NCI-H460 (cell line): ENCODE measurements at regions not wholly inside any gene's neighbourhood (a gene's known extent, or its start where the extent isn't known, plus 50 kb on each side); places are given as distances from the start of the nearest gene placed in this dataset.

Experiments used
- DNase-seq: peaks from one replicate; pipeline ENCODE4 v3.0.0-alpha.2; 2016; ENCODE audit warnings: low read depth; ENCODE audit errors: extremely low read depth

DNA sequence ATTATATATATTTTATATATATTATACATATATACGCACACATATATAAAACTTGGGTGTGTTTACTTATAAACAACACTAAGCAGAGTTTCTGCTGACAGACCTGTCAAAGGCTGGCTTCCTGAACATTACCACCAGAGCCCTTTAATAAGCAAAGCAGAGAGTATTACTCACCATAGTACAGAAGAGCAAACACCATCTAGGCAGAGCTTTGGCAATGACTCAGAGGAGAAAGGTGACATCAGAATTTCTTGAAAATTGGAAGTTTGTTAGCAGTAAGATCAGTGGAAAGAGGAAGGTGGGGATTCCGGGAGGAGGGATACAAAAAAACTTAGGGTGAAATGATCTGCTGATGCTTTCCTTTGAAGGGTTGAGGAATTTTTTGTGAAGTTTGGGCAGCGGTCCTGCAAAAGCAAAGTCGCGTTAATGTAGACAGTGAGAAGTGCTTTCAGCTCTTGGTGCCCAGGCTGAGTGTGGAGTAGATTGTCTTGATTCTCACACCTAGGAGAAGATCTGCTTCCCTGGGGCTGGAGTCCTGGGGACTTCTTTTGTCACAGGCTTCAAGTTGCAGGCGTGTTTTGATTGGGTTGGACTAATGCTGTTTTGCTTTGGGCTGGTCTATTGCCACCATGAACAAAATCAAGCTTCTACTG lies 109.6 kb upstream of the BACH2 start:
- DNase-seq, result no peak

DNA sequence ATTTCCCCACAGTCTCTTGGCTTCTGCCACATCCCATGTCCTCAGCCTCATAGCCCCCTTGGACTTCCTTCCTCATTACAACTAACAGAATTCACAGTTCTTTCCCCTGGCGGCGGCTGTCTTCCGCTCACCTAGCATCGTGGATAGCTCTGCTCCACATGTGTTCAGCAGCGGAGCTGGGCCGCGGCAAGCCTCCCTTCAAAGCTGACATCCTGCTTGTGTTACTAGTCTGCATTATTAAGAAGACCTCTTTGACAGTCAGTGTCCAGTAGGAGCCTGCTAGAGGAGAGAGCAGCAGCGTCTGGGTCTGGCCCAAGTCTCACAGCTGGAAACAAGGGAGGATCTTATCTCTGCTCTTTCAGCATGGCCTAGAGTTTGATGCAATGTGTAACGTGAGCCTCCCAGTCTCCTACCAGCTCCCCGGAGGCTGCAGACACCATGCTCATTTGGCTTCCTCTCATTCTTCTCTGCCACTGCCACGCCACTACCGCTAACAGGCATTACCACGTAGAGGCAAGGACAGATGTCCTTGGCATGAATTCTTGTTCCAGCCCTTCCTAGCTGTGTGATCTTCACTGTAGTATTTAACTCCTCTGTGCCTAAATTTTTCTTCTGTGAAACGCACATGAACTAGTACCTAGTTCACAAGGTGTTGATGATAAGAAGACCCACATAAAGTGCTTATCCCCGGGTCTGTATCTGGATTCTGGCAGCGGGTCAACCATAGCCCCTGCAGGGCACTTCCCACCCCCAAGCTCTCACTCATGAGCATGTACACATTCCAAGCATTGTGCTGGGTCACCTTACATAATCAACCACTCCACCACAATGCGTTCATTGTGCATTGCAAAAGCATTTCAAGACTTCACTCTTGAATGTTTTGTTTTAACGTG lies 107.1 kb upstream of the BACH2 start:
- DNase-seq, result peak; percentile 6

DNA sequence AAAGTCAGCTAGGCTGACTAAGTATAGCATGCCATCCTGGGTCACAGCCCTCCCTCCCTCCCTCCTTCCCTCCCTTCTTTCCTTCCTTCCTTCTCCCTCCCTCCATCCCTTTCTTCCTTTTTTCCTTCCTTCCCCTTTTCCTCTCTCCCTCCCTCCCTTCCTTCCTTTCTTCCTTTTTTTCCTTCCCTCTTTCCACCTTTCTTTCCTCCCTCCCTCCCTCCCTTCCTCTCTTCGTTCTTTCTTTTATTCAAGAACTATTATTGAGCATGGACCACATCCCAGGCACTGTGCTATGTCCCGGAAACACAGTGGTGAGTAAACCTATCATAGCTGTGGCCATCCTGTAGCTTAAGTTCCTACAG lies 106.2 kb upstream of the BACH2 start:
- DNase-seq, result no peak

DNA sequence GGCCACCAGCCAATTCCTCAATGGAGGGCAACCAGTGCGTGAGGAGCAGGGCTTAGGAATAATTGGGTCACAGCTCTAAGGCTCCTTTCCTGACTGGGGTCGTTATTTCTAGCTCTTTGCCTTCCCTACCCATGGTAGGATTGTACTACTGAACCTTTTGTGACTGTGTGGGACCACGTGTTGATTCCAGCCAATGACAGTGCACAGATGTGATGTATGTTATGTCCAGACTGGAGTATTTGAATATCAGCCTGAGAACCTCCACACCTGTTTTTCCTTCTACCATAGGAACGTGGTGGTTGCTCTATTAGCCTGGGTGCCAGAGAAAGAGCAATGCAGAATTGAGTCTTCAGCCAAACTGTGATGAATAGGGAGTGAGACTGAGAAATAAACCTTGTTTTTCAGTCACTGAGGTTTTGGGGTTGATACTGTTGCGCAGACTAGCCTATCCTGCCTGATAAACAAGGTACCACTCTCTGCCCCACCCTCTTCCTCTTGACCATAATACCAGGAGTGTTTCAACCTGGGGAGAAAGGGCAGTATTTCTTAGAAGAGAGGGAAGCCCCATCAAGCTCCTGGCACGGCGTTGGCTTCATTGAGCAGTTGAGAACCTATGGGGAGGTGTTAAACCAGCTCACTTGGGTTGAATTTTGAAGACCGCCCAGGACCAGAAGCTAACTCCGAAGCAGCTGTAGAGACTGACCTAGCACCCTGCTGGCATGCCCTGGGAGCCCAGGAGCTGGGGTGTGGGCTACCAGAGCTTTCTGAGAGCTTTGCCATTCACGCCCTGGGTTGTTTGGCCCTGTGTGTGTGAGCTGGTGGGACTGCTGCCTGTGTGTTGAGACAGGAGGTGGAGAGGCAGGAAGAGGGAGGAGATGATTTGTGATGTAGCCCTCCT lies 105.5 kb upstream of the BACH2 start:
- DNase-seq, result no peak

DNA sequence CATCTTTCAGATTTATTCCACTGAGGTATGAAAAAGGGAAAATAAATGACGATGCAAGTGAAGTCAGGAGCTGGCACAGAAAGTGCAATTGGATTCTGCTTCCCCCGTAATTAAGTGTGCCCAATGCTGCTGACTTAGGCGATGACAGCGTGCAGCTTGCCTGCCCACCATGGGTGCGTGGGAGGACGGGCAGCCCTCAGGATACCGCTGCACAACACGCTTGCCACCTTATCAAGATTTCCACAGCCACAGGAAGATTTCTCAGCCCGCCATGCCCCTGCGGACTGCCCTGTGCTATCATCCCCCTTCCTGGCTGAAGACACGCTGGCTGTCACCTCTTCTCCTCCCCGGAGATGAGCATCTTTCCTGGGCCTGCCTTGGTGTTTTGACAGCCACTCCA lies 103.3 kb upstream of the BACH2 start:
- no peak for DNase-seq

DNA sequence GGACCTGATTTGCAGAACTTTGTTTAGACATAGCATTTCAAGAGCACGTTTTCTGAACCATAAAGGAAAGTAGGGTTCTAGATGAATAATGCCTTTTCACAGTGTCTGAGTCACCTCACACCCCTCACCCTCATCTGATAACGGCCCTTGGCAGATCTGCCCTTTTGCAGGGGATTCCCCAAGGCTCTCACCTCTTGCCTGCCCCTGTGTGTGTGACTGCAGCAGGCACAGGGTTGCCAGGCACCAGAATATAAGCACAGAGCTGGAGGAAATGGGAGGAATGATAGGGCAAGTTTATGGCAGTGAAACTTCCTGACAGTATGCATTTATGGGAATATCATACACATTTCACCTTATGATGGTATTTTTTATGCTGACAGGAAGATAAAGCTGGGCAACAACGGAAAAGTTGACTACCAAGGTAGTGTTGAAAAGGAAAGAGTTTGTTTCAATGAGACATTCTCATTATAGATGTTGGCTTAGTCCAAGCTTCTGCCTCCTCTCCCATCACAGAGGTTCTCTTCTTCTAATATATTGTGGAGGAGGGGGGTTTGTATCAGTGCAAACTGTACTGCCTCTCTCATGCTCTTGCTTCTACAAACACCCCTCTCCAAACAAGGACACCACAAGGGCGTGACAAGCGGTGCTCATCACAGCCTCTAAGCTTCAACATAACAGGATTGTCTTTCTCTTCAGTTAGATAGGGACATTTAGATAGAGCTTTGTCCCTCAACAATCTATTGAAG lies 101.5 kb upstream of the BACH2 start:
- DNase-seq, result no peak

DNA sequence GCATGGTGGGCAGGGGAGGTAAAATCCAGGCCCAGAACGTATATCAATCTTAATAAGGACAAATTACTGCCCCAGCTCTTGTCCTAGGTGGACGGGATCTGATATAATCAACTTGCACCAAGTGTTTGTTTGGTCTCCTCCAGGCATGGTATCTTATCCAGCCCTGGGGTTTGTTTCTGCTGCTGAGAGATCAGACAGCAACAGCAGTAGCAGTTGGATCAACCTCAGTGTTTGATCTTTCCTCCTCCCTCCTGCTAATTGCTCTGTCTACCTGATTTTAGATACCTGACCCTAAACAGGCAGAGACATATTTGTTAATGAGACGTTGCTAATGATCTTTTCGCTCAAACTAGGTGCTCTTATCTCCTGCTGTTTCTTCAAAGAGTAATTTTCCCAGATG lies 100.4 kb upstream of the BACH2 start:
- no peak for DNase-seq

DNA sequence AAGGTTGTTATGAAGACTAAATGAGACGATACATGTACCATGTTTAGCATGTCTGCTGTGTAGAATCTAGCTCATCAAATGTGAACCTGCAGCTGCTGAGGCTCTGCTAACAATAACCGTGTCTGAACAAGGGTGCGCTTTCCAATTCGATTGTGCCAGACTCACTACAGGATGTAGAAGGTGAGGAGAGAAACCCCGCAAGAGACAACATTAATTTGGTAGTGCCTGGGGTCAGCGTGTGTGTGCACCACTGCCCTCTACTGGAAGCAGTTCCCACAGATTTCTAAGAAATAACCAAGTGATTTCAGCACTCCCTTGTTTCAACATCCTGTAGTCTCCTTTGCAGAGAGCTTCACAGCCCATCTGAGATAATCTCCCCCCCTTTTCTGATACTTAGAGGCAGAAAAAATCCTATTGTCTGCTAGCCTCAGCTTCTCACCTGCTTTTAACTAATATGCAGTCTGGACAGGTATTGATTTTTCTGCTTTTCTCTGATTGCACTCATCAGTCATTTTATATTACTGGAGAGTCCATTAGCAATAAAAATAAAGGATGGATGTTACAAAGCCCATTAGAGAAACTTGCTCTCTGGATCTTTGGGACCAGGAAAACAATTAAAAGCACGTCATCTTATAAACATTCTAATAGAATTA lies 96.7 kb upstream of the BACH2 start:
- peak; percentile 15 for DNase-seq

DNA sequence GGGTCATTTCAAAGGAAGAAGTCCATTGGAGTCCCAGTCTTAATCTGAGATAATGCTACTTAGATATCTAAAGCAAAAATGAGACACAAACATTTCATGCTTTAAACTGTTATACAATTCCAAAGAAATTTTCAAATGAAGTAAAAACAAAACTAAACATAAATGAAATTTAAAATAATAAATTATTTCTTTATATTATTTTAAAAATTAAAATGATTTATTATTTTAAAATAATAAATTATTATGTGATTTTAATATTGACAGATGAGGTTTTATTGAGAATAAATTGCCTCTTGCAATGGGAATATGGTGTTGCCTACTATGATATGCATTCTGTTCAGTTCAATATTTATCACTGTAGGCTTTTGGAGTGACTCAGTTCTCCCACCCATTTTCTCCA lies 93.7 kb upstream of the BACH2 start:
- no peak for DNase-seq

DNA sequence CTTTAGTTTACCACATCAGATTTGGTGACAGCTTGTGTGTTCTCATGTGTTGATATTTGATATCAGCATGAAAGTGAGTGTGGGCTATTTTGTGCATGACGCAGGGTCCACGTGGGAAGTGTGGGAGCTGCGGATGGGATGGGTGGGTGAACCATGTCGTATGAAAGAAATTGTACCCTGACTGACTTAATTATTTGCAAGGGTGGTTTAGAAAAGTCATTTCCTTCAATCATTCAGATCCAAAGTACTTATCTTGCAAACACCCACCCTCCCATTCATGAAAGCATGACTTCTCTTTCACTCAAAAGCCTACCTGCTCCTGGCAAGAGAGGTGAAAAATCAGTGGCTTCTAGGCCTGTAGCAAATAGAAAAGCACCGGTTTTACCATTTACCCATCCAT lies 91.8 kb upstream of the BACH2 start:
- no peak for DNase-seq

DNA sequence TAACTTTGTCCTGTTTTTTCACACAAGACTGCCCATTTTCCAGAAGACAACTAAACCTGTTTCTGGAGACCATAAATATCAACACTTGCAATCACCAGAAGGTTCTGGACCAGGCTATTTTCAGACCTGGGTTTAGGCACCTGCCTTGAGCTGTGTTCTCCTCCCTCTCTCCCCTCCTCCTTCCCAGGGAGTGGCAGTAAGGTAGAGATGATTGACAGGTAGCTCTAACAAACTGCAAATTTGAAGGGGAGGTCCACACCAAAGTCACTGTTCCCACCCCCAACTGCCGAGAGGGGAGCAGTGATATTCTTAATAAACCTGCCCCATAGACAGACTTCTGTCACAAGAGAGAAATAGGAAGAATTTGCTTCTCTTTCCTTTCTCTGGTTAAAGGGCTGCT lies 91.2 kb upstream of the BACH2 start:
- DNase-seq, result no peak

DNA sequence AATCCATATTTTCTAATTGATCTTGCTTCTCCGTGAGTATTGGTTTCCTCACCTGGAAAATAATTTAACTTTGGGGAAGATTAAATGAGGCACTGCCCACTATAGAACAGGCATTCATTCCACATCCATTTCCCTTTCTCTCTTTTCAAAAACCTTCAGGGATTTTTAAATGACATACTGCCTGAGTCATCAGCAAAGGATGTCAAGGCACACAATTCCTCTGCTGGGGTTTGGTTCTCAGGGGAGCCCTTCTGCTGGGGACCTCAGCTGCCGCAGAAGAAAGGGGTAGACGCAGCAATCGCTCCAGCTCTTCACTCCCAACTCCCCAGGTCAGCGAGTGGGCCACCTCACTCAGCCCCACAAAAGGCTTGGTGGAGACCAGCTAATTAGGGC lies 90.7 kb upstream of the BACH2 start:
- no peak for DNase-seq

DNA sequence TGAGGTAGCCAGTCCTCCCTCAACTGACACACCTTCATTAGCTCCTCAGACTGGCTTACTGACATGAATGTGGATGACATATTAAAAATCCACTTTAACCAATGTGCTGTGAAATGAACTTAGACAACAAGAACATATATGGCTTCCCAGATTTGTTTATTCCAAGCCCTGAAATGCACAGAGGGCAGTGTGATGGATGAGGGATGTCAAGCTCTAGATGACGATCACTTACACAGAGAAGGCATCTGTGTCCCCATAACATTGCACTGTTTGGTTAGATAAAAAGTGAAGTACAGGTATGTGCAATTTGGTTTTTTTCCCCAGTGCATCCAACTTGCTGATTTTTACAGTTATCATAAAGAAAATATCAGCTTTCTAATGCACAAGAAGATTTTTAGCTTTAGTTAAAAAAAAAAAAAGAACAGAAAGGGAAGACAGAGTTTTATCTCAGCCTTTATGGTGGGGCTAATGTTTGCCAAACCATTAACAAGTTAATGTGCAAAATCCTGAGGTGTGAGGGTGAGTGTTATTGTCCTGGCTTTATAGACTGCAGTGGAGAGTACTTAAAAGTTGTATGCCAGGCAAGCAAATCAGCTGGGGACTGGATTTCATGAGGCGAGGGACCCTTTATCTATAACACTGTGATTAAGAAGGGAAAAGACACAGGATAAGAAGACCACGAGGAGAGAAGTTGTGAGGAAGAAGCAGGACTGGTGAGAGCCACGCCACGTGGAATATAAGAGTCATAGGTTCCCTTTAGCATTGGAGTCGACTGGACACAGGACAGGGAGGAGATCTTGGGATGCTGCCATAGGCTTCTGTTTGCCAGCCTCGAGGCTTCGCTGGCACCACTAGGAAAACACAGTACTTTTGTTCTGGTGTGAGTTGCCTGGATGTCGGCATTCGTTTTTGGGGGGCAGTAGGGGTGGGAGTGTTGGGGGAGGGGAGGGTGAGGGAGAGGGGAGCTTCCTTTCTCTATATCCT lies 90.0 kb upstream of the BACH2 start:
- no peak for DNase-seq

DNA sequence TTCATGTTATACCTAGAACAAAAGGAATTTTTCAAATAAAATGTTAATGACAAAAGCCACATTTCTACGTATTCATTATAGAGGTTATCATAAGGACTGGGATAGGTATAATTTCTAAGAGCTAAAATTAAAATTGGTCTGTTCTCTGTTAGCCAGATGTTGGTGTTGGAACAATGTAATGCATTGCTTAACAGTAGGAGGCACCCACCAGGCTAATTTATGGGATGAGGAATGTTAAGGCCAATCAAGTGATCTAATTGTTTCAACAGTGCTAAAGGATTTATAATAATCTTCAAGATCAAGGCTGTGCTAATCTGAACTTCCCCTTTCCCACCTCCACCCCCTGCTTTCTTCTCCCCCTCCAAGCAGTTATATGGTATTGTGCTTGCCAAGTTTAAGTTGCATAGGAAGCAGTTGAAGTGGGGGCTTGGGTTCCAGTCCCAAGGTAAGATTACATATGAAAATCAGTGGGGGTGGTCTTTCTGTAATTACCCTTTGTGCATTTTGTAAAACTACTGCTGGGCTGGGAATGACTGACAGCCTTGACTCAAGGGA lies 89.2 kb upstream of the BACH2 start:
- no peak for DNase-seq

DNA sequence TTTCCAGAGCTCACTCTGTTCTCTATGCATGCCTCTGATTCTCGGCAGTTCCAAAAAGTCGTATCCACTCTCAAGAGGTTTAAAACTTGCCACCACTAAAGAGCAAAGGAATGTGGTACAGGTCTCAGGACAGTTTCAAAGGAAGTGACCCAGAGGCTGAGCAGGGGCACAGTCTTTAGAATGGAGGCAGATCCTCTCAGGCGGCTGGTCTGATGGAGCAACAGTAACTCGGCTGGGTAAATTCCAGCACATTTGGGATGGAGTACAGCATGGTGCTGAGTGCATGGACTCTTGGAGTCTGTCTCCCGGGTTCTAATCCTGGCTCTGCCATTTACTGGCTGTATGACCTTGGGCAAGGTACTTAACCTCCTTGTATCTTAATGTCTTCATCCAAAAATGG lies 88.1 kb upstream of the BACH2 start:
- no peak for DNase-seq

DNA sequence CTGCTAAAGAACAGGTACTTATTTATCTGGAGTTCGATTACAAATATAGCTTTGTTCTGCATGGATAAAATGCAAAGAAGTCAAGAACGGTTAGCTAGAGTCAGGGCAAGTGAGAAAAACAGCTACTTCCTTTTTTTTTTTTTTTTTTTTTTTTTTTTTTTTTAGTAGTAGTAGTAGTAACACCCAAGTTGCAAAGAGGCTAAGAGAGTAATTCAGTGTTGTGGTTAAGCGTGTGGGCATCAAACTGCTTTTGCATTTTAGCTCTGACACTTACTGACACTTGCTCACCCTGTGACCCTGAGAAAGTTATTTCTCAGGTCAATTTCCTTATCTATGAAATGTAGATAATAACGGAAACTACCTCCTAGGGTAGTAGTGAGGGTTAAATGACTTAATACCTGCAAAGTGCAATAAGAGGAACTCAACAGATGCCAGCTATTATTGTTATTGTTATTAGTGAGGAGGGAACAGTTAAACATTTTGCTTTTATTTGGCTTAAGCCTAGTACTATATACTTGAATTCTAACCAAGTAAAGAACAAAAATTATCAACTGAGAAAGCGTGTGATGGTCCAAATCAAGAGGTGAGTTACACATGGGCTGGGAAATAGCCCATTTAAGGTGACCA lies 86.7 kb upstream of the BACH2 start:
- DNase-seq, result no peak

DNA sequence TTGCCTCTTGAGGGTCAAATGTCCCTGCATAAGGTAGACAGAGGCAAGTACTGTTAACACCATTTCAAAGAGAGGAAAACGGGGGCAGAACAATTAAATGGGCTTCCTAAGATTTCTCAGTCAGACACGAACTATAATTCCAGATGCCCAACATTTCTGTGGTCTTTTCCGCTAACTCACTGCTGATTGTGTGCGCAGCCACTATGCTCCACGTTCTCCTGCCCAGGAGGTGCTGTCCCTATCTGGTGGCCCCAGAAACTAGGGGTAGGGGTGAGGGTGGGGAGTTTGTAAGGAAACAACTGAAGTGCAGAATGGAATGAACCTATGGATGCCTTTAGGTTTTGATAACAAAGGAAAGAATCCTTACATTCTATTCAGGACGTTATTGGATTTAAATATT lies 86.1 kb upstream of the BACH2 start:
- DNase-seq, result no peak
